ENCODE measurements at regions not wholly inside any gene's neighbourhood (a gene's known extent, or its start where the extent isn't known, plus 50 kb on each side); places are given as distances from the start of the nearest gene placed in this dataset.
"Not testable (repeated sequence)": the region's sequence is repeated elsewhere in the genome, so short reads cannot be mapped to it uniquely, and the experiment has no call there.

GRCh38 chr11:134843020-134843419 is 431.0 kb upstream of the B3GAT1 start:
- no peak for DNase-seq

GRCh38 chr11:134841972-134842371 is 429.9 kb upstream of the B3GAT1 start:
- DNase-seq, result no peak

- no peak for DNase-seq
Measured at GRCh38 chr11:134841411-134841810, 429.4 kb upstream of the B3GAT1 start.

GRCh38 chr11:134840945-134841344 is 428.9 kb upstream of the B3GAT1 start:
- DNase-seq, result no peak

GRCh38 chr11:134840165-134840564 is 428.1 kb upstream of the B3GAT1 start:
- not testable (repeated sequence) for DNase-seq

- no peak for DNase-seq
Measured at GRCh38 chr11:134838708-134839107, 426.7 kb upstream of the B3GAT1 start.

- no peak for DNase-seq
Measured at GRCh38 chr11:134837887-134838232, 425.8 kb upstream of the B3GAT1 start.

GRCh38 chr11:134837166-134837886 is 425.3 kb upstream of the B3GAT1 start:
- no peak for DNase-seq

- no peak for DNase-seq
Measured at GRCh38 chr11:134836561-134836960, 424.5 kb upstream of the B3GAT1 start.

GRCh38 chr11:134835561-134835960 is 423.5 kb upstream of the B3GAT1 start:
- no peak for DNase-seq

GRCh38 chr11:134830312-134830711 is 418.3 kb upstream of the B3GAT1 start:
- DNase-seq, result no peak

GRCh38 chr11:134823970-134824369 is 411.9 kb upstream of the B3GAT1 start:
- DNase-seq, result no peak

GRCh38 chr11:134822897-134823296 is 410.9 kb upstream of the B3GAT1 start:
- DNase-seq, result peak in 1 of 4 experiments; percentile 4

- DNase-seq, result no peak
Measured at GRCh38 chr11:134821422-134821821, 409.4 kb upstream of the B3GAT1 start.

- no peak for DNase-seq
Measured at GRCh38 chr11:134819041-134819440, 407.0 kb upstream of the B3GAT1 start.

GRCh38 chr11:134818516-134818915 is 406.5 kb upstream of the B3GAT1 start:
- no peak for DNase-seq

- DNase-seq, result no peak
Measured at GRCh38 chr11:134815404-134815803, 403.4 kb upstream of the B3GAT1 start.

GRCh38 chr11:134807997-134808396 is 396.0 kb upstream of the B3GAT1 start:
- no peak for DNase-seq

GRCh38 chr11:134802598-134802997 is 390.6 kb upstream of the B3GAT1 start:
- no peak for DNase-seq

GRCh38 chr11:134802116-134802515 is 390.1 kb upstream of the B3GAT1 start:
- DNase-seq, result no peak

GRCh38 chr11:134801570-134801969 is 389.5 kb upstream of the B3GAT1 start:
- DNase-seq, result no peak

GRCh38 chr11:134800826-134801225 is 388.8 kb upstream of the B3GAT1 start:
- no peak for DNase-seq

- DNase-seq, result no peak
Measured at GRCh38 chr11:134800130-134800529, 388.1 kb upstream of the B3GAT1 start.

- no peak for DNase-seq
Measured at GRCh38 chr11:134799386-134799785, 387.3 kb upstream of the B3GAT1 start.

All from suppressor macrophage (primary cell).